Inferior parietal cortex (tissue), 1 donor: ENCODE measurements at regions not wholly inside any gene's neighbourhood (a gene's known extent, or its start where the extent isn't known, plus 50 kb on each side); places are given as distances from the start of the nearest gene placed in this dataset.
"Not testable (repeated sequence)": the region's sequence is repeated elsewhere in the genome, so short reads cannot be mapped to it uniquely, and the experiment has no call there.

ENCODE experiments used
- DNase-seq: peaks from one replicate; pipeline ENCODE4 v3.0.0-alpha.2; 2016; ENCODE audit errors: extremely low spot score

DNA sequence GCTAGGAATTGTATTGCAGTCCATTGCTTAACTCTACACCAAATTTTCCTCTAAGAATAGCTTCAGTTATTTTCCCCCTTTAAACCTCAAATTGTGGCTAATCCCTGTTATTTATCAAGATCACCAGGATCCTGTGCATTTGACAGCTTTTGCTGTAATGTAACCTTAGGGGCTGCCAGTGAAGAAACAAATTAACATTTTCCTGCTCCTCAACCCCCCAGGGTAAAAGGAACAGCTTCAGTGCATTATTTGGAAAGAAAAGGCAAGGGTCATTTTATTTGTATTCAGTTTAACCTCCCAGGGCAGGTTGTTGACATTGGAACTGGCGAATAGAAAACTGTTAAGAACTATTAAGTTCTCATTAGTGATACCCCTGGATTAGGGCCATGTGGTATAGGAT, 57.0 kb downstream of the PCDH20 start:
- DNase-seq = no peak

DNA sequence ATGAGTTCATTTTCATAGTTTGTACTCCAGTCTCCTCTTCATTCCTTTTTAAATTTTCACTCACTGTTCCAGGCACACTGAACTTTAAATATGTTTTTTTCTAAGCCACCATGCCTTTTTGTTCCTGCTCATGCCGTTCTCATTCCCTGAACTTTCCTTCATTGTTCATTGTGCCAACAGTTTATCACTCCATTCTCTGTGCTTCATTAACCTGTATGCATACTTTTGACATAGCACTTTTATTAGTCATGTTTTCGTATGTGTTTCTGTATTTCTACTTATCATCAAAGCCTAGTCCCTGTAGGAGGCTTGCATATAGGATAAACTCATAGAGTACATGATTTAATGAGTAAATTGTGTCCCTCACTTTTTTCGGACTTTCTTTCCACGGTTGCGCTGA, 65.3 kb downstream of the PCDH20 start:
- DNase-seq = no peak

DNA sequence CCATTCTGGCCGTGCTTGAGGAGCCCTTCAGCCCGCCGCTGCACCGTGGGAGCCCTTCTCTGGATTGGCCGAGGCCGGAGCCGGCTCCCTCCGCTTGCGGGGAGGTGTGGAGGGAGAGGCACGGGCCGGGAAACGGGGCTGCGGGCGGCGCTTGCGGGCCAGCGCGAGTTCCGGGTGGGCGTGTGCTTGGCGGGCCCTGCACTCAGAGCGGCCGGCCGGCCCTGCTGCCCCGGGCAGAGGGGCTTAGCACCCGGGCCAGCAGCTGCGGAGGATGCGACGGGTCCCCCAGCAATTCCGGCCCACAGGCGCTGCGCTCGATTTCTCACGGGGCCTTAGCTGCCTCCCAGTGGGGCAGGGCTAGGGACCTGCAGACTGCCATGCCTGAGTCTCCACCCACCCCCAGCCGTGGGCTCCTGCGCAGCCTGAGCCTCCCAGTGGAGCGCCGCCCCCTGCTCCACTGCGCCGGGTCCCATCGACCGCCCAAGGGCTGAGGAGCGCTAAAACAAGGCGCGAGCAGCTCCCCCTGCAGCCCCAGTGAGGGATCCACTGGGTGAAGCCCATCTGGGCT, 76.5 kb downstream of the PCDH20 start:
- no peak for DNase-seq

DNA sequence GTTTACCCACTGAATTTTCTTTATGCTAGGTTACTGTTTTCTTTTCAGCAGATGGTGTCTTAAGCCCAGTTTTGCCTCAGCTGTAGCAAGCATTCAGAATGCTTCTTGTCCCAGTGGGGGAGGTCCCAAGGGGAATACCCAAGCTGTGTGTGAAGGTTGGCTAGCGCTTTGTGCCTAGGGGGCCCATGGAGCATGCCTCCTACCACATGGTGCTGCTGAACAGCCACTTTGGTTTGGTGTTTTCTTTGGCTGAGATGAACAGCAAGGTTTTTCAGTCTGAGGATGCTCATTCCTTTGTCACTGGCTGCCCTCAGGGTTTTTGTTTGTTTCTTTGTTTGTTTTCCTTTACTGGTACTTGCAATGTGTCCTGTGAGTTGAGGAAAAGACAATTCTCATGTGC, 99.0 kb downstream of the PCDH20 start:
- DNase-seq = no peak

DNA sequence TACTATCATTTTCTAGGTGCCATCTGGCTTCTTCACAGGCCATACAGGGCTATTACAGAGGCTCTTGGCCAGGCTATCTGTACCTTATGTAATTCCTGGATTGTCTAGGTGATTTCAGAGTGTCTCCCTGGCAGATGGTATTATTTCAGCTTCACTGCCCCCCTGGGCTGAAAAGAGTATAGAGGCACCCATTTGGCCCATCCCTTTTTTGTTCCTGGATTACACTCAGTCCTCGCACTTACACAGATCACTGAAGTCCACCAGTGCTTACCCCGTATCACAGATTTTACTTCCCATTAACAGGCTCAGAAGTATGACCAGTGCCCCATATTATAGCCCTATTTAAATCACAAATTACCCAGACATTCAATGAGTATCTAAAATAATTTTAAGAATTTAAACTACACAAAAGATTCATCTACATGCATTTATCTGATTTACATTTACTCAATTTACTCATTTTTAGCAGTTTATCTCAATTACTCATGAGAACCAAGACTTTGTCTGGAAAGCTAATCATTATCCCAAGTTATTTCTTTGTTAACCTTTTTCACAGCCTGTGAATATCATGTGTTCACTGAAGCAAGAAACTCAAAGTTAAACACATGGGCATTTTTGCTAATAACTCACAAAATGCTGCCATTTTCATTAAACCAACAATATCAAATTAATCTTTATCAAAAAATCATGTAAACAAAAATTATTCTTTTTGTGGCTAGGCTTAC, 121.0 kb downstream of the PCDH20 start:
- DNase-seq = no peak

DNA sequence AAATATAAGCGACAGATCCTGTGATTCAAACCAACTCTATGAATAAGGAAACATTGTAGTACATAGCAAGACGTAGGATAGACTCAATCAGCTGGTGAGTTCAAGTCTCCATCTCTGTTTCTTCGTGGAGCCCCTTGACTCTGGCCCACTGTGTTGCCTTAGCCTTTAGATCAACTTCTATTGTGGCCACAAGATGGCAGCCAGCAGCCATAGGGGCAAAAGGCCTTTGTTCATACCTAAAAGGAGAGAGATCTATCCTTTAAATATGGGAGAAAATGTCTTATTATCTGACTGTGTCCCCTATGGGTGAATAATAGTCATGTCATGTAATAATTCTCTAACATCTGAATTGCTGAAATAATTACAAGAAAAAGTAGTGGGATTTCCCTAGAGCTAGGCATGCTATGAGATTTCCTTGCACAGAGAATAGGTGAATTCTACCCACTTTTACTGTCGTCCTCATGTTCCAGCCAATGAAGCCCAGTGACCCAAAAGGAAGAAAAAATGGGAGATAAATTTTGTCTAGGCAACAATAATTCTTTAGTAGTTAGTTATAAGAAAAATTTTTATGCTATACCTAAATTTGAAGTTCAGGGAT, 129.4 kb downstream of the PCDH20 start:
- no peak for DNase-seq

DNA sequence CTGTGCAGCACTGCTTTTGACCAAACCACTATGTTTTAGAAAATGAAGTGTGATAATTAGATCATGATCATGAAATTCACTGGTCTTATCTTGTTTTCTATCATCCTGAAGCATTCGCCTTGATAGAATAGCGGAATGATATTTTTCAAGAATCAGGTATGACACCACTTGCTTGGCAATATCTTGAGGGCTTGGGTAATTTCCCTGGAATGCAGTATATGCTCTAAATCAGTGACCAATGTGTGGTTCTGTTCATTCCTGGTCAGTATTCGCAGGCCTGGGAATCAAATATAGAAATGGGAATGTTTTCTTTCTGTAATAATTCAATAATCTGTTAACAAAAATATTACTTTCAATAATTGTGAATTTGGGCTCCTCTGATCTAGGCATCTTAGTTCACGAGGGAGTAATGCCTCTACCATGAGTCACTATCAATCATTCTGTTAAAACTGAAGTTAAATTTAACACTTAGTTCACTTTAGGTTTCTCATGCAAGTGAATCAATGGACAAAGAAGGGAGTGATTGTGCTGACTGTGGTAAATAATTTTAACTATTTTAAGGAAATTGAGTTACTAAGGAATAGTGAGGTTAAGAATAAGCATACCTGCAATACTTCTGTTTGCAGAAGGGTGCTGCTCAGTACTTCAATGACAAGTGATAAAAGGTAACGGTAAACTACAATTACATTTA, 137.9 kb downstream of the PCDH20 start:
- no peak for DNase-seq

DNA sequence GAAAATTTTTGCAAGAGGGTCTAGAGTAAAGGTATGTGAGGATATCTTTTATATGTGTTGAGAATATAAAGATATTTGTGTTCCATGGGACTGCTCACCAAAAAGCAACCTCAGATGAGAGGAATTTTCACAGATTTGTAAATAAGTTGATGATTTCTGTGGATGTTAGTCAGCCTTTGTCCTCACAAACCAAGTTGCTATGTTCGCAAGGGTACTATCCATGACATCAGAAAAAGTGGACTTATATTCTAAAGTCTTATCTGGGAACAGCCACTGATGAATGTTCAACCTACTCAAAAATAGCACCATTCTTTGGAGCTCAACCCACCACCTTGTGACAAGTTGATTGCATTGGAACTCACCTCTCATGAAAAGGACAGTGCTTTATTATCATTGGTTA, 138.6 kb downstream of the PCDH20 start:
- DNase-seq = no peak

DNA sequence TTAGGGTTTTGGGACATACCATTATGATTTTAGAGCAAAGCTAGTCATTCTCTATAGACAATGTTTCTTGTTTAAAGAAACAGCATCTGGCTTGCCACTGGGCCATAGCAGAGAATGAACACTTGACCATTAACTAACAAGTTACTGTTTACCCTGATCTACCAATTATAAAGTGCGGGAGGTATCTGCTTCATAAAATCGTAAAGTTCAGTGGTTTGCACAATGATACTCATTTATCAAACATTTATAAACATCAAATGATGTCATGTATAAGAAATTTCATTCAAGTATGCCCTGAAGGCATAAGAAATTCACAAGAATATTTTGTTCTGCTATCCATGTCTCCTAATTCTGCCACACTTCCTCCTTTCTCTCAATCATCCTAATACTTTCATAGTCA, 139.2 kb downstream of the PCDH20 start:
- no peak for DNase-seq

DNA sequence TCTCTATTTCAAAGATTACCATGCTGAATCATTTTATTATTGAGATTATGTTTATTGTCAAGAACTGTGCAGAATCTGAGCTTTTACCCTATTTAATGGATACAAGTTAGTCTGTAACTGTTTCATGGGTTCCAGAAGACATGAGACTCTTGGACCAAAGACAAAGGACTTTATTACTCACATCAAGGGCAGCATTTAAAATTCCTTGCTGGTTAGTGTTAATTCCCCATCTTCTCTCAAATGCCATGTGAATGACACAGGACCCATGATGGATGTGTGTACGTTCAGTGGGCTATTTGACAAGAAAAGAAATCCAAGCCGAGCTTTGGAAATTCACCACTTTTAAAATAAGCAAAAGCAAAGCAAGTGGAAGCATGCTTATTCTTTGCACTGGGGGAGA, 139.9 kb downstream of the PCDH20 start:
- no peak for DNase-seq

DNA sequence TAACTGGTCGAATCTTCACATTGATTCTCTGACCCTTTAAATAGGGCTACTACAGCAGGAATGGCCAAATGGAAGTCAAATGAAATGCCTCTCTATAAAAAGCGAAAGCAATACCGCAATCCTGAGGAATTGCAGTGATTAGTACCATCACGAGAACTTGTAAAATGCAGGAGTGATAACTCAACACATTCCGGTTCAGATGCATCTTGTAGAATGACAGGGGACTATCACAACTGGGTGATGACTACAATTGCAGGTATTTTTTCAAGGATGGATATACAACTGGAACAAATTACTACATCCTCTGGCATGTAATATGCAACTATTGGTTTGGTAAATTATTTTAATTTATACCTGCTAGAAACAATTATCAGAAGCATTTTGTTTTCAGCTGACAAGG, 140.4 kb downstream of the PCDH20 start:
- no peak for DNase-seq

DNA sequence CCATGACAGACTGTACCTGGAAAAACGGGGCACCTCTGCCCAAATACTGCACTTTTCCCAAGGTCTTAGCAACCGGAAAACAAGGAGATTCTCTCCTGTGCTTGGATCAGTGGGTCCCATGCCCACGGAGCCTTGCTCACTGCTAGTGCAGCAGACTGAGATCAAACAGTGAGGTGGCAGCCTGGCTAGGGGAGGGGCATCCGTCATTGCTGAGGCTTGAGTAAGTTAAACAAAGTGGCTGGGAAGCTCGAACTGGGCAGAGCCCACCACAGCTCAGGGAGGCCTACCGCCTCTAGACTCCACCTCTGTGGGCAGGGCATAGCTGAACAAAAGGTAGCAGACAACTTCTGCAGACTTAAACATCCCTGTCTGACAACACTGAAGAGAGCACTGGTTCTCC, 148.8 kb downstream of the PCDH20 start:
- DNase-seq = not testable (repeated sequence)

DNA sequence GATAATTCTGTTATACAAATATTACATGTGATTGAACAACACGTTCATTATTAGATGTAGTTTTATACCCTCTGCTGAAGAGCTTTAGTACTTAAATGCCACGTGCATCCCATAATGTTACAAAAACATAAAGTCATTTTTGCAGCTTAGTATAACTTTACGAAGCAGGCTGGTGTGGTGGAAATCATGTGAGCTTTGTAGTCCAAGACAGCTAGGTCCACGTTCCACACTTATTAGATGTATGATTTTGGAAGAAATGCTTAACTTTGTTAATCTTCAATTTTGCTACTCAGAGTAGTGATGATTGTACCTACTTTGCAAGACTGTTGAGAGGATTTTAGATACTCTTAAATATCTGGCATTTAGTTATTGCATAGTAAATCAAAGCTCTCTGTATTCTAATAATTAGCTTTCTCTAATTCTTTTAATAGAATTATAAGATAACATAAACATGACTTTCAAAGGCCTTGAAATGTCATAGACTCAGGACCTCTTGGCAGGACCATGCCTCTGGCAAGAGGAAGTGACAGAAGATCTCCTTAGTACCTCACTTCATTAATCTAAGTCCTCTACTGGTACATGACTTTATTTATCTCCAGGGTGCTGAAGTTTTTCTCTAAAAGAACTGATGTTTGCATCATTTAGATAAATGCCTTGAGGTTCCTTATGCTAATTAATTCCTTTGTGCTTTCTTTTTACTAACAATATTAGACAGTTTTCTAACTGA, 153.7 kb downstream of the PCDH20 start:
- no peak for DNase-seq

DNA sequence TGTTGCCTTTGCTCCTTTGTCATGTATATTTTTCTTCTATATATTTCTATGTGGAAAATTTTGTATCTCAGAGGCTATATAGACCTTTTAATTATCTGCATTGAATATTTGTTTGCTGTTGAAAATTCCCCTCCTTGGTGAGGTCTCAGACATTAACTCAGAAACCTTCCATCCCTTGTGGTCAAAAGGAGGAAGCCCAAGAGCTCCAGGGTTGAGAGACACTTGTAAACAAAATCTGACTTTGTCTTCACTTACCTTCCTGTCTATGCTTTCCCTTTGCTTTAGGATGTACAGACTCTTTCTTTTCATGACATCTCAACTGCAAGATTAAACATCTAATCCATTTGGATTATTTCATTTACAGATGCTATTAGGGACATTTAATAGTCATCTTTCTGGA, 157.5 kb downstream of the PCDH20 start:
- DNase-seq = no peak

DNA sequence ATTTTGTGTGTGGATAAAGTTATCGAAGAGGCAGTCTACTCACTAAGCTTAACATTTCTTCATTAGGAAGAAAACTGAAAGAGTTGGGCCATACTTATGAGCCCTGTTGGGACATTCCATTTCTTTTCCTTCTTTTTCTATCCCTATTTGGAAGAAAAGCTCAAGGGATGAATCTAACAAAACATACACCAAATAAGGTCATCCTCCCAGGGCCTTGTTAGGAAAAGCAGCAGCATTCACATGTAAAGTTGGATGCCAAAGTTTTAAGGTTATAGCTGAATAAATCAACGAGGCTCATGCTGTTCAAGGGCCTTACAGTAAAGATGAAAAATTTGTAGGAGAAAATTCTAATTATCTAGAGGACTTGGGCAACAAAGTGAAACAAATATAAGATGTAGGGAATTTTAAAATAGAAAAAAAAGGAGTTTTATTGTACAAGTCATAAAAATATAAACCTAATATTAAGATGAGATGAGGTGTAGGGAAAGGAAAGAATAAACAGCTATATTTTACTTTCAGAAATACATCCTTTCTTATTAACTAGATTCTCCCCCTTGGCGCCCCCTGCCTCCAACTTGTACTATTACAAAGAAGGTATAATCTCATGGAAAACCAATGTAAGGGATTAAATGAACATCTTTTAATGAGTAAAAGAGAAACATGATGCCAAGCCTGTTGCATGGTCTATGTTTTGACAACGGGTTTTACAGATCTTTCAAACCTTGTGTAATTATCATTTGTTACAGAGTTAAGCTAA, 160.4 kb downstream of the PCDH20 start:
- DNase-seq = no peak

DNA sequence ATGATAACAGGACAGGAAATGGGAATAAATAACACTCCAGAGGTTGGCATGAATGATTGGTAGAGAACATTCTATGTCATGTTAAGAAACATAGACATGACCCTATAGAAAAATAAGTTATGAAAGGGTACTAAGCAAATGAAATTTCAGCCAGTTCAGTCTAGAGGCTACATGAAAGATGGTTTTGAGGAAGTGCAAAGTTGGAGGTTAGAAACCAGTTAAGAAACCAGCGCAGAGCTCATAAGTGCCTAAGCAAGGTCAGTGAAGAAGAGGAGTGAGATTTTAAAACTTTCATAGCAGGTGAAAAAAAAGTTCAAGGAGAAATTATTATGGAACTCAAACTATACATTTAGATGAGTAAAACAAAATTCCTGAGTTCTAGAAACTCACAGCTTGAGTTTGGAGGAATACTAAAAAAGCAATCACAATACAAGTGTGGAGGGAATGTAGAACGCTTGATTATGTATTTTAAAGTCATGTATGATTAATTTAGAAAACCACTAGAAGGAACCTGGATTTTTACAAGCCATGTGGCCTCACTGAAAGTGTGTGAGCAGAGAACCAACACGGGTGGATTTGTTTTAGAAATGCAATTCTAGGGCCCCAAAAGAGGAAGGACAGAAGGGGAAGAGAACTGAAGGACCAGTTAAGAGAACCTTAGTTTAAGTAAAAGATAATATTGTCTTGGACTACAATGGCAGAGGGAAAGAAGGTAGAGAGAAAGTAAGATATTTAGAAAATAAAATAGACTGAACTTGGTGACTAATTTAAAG, 162.4 kb downstream of the PCDH20 start:
- no peak for DNase-seq

DNA sequence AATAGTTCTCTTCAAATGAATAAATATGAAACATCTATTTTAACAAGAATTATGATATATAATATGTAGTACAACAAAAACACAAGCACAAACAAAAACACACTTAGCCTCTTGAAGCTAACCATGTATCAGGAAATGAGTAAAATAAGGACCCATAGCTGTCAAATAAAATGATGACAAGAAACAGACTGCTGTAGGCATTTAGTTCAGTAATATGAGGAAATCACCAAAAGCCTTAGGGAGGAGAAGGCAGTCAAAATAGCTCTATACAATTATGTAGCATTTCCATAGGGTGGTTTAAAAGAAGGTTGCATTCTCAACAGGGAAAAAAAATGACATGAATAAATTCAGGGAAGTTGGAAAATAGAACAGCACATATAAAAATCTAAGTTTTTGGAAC, 163.4 kb downstream of the PCDH20 start:
- no peak for DNase-seq

DNA sequence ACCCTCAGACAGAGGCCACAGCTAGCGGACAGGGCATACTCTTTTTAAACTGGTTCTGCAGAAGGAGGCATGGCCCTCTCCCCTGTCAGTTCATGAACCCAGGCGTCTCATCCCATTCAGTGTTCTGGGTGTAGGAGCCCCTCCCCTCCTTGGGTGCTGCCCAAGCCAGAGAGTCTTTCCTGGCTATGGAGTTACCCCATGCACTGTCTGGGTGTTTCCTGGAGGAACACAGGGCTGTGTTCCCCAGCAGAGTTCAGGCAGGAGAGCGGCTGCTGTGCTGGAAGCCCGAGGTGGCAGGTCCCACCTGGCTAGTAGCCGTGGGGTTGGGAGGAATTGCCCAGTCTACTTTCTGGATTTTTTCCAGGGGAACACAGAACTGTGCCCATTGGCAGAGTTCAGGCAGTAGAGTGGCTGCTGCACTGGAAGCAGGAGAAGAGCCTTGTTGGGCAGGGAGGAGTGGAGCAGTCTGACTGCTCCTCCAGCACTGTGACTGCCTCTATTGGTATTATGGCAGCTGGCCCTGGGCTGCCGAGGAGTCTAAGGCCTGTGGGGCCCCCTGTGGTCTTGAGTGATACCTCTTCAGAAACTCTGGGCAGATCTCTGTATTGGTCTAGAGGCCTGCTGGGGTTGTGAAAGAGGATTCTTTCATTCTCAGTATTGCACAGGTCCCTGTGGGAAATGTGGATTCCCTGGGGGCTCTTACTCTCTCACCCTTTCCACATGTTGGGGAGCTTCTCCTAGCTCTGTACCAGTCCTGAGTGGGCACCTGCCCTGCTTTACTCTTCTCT, 168.3 kb downstream of the PCDH20 start:
- DNase-seq = no peak

DNA sequence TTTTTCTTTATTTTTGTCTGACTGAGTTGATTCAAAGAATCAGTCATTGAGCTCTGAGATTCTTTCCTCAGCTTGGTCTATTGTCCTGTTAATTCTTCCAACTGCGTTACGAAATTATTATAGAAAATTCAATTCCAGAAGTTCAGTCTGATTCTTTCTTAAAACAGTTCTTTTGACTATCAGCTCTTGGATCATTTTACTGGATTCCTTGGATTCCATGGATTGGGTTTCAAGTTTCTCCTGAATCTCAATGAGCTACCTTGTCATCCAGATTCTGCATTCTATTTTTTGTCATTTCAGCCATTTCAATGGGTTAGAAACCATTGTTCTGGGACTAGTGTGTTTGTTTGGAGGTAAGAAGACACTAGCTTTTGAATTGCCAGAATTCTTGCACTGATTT, 169.3 kb downstream of the PCDH20 start:
- DNase-seq = no peak

DNA sequence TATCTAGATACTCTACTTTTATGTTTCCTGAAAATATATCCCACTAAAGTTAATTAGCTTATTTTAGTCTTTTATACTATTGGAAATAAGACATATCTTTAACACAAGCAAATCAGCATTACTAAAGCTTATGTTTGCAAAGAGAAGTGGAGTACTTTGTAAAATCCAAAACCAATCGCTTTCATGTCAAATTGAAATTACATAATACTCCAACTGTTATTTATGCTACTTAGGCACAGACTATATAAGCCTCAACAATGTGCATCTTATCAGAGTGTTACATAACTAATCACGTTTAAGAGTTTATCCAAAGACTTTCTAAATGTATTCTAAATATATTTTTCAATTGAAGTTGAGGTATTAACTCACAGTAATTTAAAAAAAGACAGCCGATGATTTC, 200.0 kb downstream of the PCDH20 start:
- no peak for DNase-seq
